Stimulated activated memory B cell treated with anti-CD40 and anti-IgM and Interleukin-4, amounts not matched to agents 10 μg/mL and 1 μg/mL and 100 μg/mL, for 72 hours (primary cell): ENCODE measurements at regions not wholly inside any gene's neighbourhood (a gene's known extent, or its start where the extent isn't known, plus 50 kb on each side); places are given as distances from the start of the nearest gene placed in this dataset.

Experiments used
- ATAC-seq: fragments of 150-1000 bp; cut with Tn5 transposase; 2 replicates; pipeline ENCODE4 v1.10.0; 2021
- H3K27ac Mint-ChIP-seq: one replicate; pipeline ENCODE4 v1.8.0; 2022; ENCODE audit warnings: mild to moderate bottlenecking, mixed read lengths
- H3K27me3 Mint-ChIP-seq: one replicate; pipeline ENCODE4 v1.8.0; 2022; ENCODE audit warnings: mixed read lengths
- H3K36me3 Mint-ChIP-seq: one replicate; pipeline ENCODE4 v1.8.0; 2022; ENCODE audit warnings: mixed read lengths
- H3K4me1 Mint-ChIP-seq: one replicate; pipeline ENCODE4 v1.8.0; 2022; ENCODE audit warnings: mixed read lengths
- H3K4me3 Mint-ChIP-seq: one replicate; pipeline ENCODE4 v1.8.0; 2022; ENCODE audit warnings: mild to moderate bottlenecking, moderate library complexity, mixed read lengths
- H3K9me3 Mint-ChIP-seq: one replicate; pipeline ENCODE4 v1.8.0; 2022; ENCODE audit warnings: mixed read lengths

- H3K4me3 Mint-ChIP-seq, result no peak overlapping the region
- H3K27me3 Mint-ChIP-seq, result peaks cover 55% of the 10 kb centered on the region
- no peaks in the 10 kb centered on the region for H3K4me1 Mint-ChIP-seq
- H3K9me3 Mint-ChIP-seq, result peaks cover 2% of the 10 kb centered on the region
- no peak overlapping the region for H3K27ac Mint-ChIP-seq
- ATAC-seq, result no peak
- H3K36me3 Mint-ChIP-seq, result no peaks in the 10 kb centered on the region
Measured at GRCh38 chr1:208497866-208498541, 253.8 kb upstream of the PLXNA2 start.

DNA sequence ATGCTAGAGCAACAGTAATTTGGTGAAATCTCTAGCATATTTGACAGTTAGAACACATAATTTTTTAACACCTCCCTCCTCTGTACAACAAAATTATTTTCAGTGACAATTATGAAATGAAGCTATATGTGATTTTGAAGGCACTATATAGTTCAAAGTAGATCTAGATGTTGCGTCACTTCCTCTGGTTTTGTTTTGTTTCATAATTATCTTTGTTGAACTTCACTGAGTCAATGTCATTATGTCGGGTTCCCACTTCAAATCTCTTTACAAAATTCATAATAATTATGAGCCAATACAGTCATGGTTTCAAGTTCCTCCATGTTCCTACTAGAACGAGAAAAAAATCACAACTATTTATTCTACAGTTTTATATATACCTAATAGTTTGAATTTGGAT is 254.8 kb upstream of the PLXNA2 start:
- H3K4me1 Mint-ChIP-seq, result no peaks in the 10 kb centered on the region
- no peaks in the 10 kb centered on the region for H3K36me3 Mint-ChIP-seq
- no peak for ATAC-seq
- H3K27me3 Mint-ChIP-seq, result peaks cover 56% of the 10 kb centered on the region
- peaks cover 2% of the 10 kb centered on the region for H3K9me3 Mint-ChIP-seq
- no peak overlapping the region for H3K4me3 Mint-ChIP-seq
- no peak overlapping the region for H3K27ac Mint-ChIP-seq

DNA sequence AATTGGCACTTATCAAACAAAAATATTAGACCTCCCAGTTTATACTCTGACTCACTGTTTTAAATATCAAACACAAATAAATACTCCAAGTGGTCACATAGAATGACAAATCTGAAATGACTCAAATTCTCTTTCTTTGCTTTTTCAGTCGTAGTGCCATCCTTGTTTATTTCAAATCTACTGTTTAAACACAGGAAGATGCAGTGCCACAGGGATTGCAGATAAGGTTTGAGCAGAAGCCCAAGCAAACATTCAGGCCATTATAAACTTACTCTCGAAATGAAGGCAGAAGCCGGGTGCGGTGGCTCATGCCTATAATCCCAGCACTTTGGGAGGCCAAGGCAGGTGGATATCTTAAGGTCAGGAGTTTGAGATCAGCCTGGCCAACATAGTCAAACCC is 255.4 kb upstream of the PLXNA2 start:
- no peaks in the 10 kb centered on the region for H3K36me3 Mint-ChIP-seq
- peaks cover 50% of the 10 kb centered on the region for H3K27me3 Mint-ChIP-seq
- peaks cover 2% of the 10 kb centered on the region for H3K9me3 Mint-ChIP-seq
- no peak for ATAC-seq
- no peak overlapping the region for H3K4me3 Mint-ChIP-seq
- no peak overlapping the region for H3K27ac Mint-ChIP-seq
- no peaks in the 10 kb centered on the region for H3K4me1 Mint-ChIP-seq

- no peak for ATAC-seq
- peaks cover 45% of the 10 kb centered on the region for H3K27me3 Mint-ChIP-seq
- no peaks in the 10 kb centered on the region for H3K4me1 Mint-ChIP-seq
- H3K36me3 Mint-ChIP-seq, result no peaks in the 10 kb centered on the region
- H3K9me3 Mint-ChIP-seq, result peaks cover 2% of the 10 kb centered on the region
- no peak overlapping the region for H3K4me3 Mint-ChIP-seq
- H3K27ac Mint-ChIP-seq, result no peak overlapping the region
Measured at GRCh38 chr1:208500375-208500774, 256.2 kb upstream of the PLXNA2 start.

GRCh38 chr1:208501542-208501941 is 257.4 kb upstream of the PLXNA2 start:
- peaks cover 46% of the 10 kb centered on the region for H3K27me3 Mint-ChIP-seq
- no peaks in the 10 kb centered on the region for H3K9me3 Mint-ChIP-seq
- no peak overlapping the region for H3K4me3 Mint-ChIP-seq
- H3K27ac Mint-ChIP-seq, result no peak overlapping the region
- no peaks in the 10 kb centered on the region for H3K36me3 Mint-ChIP-seq
- ATAC-seq, result no peak
- H3K4me1 Mint-ChIP-seq, result no peaks in the 10 kb centered on the region

DNA sequence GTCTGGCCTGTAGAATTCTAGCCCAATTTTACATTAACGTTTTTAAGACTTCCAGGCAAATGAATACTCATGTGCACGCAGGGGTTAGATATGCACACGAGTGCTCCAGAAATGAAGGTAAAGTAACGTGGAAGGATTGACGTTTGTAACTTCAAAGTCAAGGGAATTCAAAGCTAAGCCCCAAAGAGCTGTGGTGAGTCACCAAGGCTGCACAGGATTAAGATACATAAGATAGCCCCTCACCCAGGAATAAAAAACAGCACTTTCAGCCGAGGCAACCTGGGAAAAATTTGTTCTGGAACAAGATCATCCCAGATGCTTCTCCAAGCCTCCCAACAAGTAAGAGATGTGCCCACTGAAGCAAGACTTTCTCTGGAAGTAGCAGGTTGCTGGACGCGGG is 259.6 kb upstream of the PLXNA2 start:
- no peak overlapping the region for H3K27ac Mint-ChIP-seq
- H3K36me3 Mint-ChIP-seq, result no peaks in the 10 kb centered on the region
- ATAC-seq, result no peak
- peaks cover 37% of the 10 kb centered on the region for H3K27me3 Mint-ChIP-seq
- H3K9me3 Mint-ChIP-seq, result no peaks in the 10 kb centered on the region
- H3K4me1 Mint-ChIP-seq, result no peaks in the 10 kb centered on the region
- H3K4me3 Mint-ChIP-seq, result no peak overlapping the region

DNA sequence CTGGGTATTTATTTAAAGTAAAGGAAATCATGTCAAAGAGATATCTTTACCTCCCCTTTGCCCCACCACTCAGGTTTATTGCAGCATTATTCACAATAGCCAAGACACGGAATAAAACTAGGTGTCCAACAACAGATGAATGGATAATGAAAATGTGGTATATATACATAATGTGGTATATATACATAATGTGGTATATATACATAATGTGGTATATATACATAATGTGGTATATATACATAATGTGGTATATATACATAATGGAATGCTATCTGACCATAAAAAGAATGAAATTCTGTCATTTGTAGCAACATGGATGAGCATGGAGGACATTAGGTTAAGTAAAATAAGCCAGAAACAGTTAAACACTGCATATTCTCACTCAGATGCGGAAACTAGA is 262.6 kb upstream of the PLXNA2 start:
- Mint-ChIP-seq H3K9me3 (no peaks in the 10 kb centered on the region), H3K27me3 (peaks cover 19% of the 10 kb centered on the region), H3K36me3 (no peaks in the 10 kb centered on the region), H3K27ac (no peak overlapping the region), H3K4me1 (no peaks in the 10 kb centered on the region), H3K4me3 (no peak overlapping the region)
- no peak for ATAC-seq

DNA sequence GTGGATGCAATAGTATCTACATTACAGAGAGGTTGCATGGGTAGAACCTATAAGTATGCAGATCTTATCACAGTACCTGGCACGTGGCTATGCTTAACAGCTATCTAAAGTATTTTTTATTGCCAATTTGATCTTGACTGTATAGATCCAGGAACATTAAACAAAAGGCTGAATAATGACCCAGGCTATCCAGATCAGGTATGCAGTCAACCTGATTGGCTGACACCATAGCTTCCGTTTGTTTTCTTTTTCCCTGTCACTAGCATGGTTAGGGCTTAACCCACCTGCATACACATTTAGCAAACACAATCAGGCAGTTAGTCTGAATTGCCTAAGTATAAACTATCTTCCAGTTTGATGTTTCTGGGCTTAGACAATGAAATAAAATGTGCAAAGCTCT is 264.9 kb upstream of the PLXNA2 start:
- Mint-ChIP-seq H3K36me3 (no peaks in the 10 kb centered on the region), H3K9me3 (no peaks in the 10 kb centered on the region), H3K27me3 (peaks cover 11% of the 10 kb centered on the region), H3K4me3 (no peak overlapping the region), H3K27ac (no peak overlapping the region), H3K4me1 (no peaks in the 10 kb centered on the region)
- no peak for ATAC-seq

GRCh38 chr1:208510192-208510952 is 266.2 kb upstream of the PLXNA2 start:
- Mint-ChIP-seq H3K27ac (no peak overlapping the region), H3K27me3 (peaks cover 9% of the 10 kb centered on the region), H3K4me3 (no peak overlapping the region), H3K9me3 (no peaks in the 10 kb centered on the region), H3K36me3 (no peaks in the 10 kb centered on the region), H3K4me1 (no peaks in the 10 kb centered on the region)
- ATAC-seq, result no peak

- Mint-ChIP-seq H3K9me3 (no peaks in the 10 kb centered on the region), H3K4me3 (no peak overlapping the region), H3K4me1 (no peaks in the 10 kb centered on the region), H3K27me3 (no peaks in the 10 kb centered on the region), H3K27ac (no peak overlapping the region), H3K36me3 (no peaks in the 10 kb centered on the region)
- ATAC-seq, result no peak
Measured at GRCh38 chr1:208511242-208511860, 267.2 kb upstream of the PLXNA2 start.

DNA sequence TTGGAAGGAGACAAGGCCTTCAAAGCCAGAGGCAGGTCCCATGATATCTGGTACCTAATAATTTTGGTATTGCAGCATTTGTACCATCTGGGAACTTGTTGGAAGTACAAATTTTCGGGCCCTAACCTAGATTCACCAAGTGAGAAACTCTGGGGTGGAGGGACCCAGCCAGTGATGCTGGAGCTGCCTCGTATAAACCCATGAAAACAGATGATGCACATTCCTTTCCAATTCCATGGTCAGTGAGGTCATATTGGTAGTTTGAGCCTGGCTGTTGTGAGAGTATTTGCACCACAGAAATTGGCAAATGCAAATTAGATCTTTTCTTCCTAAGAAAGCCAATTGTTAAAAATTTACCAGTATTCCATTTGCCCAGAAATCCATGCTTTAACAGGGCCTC is 269.6 kb upstream of the PLXNA2 start:
- Mint-ChIP-seq H3K27me3 (no peaks in the 10 kb centered on the region), H3K4me3 (no peak overlapping the region)

GRCh38 chr1:208515129-208515528 is 270.9 kb upstream of the PLXNA2 start:
- peaks cover 4% of the 10 kb centered on the region for H3K9me3 Mint-ChIP-seq
- ATAC-seq, result no peak
- H3K4me1 Mint-ChIP-seq, result no peaks in the 10 kb centered on the region
- no peak overlapping the region for H3K4me3 Mint-ChIP-seq
- no peaks in the 10 kb centered on the region for H3K27me3 Mint-ChIP-seq
- no peaks in the 10 kb centered on the region for H3K36me3 Mint-ChIP-seq
- H3K27ac Mint-ChIP-seq, result no peak overlapping the region

More for the DNA sequence above, 269.6 kb upstream of the PLXNA2 start:
- no peaks in the 10 kb centered on the region for H3K36me3 Mint-ChIP-seq
- no peaks in the 10 kb centered on the region for H3K4me1 Mint-ChIP-seq
- H3K27ac Mint-ChIP-seq, result no peak overlapping the region
- ATAC-seq, result no peak
- peaks cover 4% of the 10 kb centered on the region for H3K9me3 Mint-ChIP-seq

DNA sequence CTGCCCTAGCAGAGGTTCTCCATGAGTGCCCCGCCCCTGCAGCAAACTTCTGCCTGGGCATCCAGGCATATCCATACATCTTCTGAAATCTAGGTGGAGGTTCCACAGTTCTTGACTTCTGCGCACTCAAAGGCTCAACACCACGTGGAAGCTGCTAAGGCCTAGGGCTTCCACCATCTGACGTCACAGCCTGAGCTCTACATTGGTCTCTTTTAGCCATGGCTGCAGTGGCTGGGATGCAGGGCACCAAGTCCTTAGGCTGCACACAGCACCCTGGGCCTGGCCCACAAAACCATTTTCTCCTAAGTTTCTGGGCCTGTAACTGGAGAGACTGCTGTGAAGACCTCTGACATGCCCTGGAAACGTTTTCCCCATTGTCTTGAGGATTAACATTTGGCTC is 272.6 kb upstream of the PLXNA2 start:
- Mint-ChIP-seq H3K36me3 (no peaks in the 10 kb centered on the region), H3K9me3 (peaks cover 4% of the 10 kb centered on the region), H3K27ac (no peak overlapping the region), H3K27me3 (no peaks in the 10 kb centered on the region), H3K4me1 (no peaks in the 10 kb centered on the region), H3K4me3 (no peak overlapping the region)
- no peak for ATAC-seq

DNA sequence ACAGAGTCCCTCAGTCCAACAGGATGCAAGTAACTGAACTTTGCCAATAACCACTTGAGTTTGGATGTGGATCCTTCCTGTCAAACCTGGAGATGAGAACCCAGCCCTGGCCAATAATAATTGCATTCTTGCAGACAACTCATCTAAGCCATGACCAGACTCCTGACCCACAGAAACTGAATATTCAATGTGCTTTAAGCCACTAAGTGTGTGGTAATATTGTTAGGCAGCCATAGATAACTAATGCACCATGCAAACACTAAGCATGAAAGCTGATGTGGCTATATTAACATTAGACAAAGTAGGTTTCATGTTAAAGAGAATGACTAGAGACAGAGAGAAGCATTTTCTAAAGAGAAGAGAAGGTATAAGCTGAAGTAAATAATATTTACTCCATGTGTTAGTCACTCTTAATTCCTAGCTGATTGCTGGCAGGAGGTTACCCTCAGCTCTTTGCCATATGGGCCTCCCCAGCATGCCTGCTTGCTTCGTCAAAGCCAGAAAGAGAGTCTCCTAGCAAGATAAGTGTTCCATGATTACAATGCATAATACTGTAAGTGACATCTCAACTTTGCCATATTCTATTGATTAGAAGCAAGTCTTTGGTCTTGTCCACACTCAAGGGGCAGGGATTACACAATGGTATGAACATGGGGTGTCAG is 276.4 kb upstream of the PLXNA2 start:
- peaks cover 4% of the 10 kb centered on the region for H3K9me3 Mint-ChIP-seq

DNA sequence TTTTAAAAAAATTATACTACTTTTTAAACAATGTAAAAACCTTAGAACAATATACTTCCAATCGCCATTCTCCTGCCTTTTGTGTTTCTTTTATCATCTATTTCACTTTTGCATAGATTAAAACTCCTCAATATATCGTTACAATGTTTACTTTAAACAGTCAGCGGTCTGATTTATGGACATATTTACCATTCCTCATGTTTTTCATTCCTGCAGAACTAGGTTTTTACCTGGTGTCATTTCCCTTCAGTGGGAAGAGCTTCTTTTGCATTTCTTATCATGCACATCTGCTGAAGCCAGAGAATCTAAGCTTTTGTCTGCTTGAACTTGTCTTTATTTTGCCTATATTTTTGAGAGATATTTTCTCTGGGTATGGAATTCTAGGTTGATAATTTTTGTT is 277.4 kb upstream of the PLXNA2 start:
- Mint-ChIP-seq H3K36me3 (no peaks in the 10 kb centered on the region), H3K27ac (no peak overlapping the region), H3K9me3 (peaks cover 4% of the 10 kb centered on the region), H3K4me3 (no peak overlapping the region), H3K4me1 (no peaks in the 10 kb centered on the region), H3K27me3 (no peaks in the 10 kb centered on the region)
- ATAC-seq, result no peak

More for the DNA sequence above, 276.4 kb upstream of the PLXNA2 start:
- no peaks in the 10 kb centered on the region for H3K27me3 Mint-ChIP-seq
- no peak overlapping the region for H3K27ac Mint-ChIP-seq
- H3K36me3 Mint-ChIP-seq, result no peaks in the 10 kb centered on the region
- no peaks in the 10 kb centered on the region for H3K4me1 Mint-ChIP-seq
- no peak for ATAC-seq
- H3K4me3 Mint-ChIP-seq, result no peak overlapping the region
